ENCODE measurements at regions not wholly inside any gene's neighbourhood (a gene's known extent, or its start where the extent isn't known, plus 50 kb on each side); places are given as distances from the start of the nearest gene placed in this dataset.

DNA sequence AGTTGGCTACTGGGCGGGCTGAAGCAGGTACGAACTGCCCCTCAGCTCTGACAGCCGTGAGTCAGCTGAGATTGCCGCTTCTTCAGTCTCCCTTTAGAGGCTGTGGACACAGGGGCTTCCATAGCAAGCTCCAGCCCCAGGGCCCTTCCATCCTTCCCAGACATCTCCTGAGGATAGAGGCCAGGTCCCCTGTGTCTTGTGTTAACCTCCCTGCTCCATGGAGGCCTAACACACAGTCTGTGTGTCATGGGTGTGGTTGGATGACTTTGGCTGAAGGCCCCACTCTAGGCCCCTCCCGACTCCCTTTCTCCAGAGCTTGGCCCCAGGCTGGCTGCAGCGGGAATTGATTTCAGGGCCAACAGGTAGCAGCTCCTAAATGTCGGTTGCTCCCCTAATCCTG lies 116.1 kb upstream of the TLE3 start:
- ATAC-seq (no peak), DNase-seq (peak in 1 of 6 donors; percentile 36), FAIRE-seq (no peak)
- 90% methylated on average over 7 of the region's 7 CpGs for WGBS, 2 donors
- Histone ChIP-seq H3K9me3 (no peaks in the 10 kb centered on the region), H3K4me1 (no peaks in the 10 kb centered on the region), H3K27me3 (no peaks in the 10 kb centered on the region), H3K36me3 (no peaks in the 10 kb centered on the region), H3K4me3 (no peak overlapping the region), H3K27ac (no peak overlapping the region)
- TF ChIP-seq CTCF (IDR thresholded peaks at IDR 0.05), result no peak
- intact Hi-C loops (cut with DNase I), result no loop called here

GRCh38 chr15:70212963-70213315 lies 115.2 kb upstream of the TLE3 start:
- Histone ChIP-seq H3K27ac (no peak overlapping the region), H3K9me3 (no peaks in the 10 kb centered on the region), H3K4me3 (no peak overlapping the region), H3K36me3 (no peaks in the 10 kb centered on the region), H3K27me3 (no peaks in the 10 kb centered on the region), H3K4me1 (no peaks in the 10 kb centered on the region)
- DNase-seq, result no peak
- no peak for ATAC-seq
- FAIRE-seq, result no peak
- intact Hi-C loops (cut with DNase I), result no loop called here
- TF ChIP-seq CTCF (IDR thresholded peaks at IDR 0.05), result no peak
- WGBS, 2 donors, result 80 to 82% methylated on average over 10 of the region's 10 CpGs

DNA sequence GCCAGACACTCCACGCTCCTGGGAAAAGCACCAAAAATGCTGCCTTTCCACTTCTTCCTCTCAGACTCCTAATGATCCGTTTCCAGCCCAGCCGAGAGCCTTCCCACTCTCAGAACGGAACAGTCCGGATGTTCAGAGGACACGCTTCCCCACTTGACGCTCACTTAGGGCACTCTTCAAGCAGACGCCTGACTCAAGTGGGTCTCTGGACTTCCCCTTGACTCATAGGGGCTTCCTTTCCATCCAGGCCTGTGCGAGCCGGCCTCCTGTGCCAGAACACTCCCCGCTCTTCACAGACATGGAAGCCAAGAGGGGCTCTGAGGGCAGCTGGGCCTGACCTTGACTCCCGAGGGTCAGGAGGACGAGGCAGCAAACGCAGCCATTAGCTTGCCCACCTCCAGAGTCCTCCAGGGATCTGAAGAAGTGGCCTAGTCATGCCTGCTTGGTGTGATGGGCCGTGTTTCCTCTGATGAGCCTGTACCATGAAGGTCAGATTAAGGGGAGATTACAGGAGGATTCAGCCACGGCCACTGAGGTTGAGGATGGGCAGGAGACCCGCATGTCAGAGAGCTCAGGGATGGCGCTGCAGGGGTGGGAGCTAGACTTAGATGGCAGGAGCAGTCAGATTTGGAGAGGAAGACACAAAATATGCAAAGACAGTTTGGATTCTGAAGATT lies 114.7 kb upstream of the TLE3 start:
- no peak for FAIRE-seq
- TF ChIP-seq CTCF (IDR thresholded peaks at IDR 0.05), result no peak
- peak in 1 of 6 donors; percentile 36 for DNase-seq
- H3K9me3 ChIP-seq, result no peaks in the 10 kb centered on the region
- no peaks in the 10 kb centered on the region for H3K27me3 ChIP-seq
- ATAC-seq, result peak in 2 of 4 donors; percentile 14 to 39
- no peak overlapping the region for H3K27ac ChIP-seq
- no peaks in the 10 kb centered on the region for H3K4me1 ChIP-seq
- intact Hi-C loops (cut with DNase I), result no loop called here
- H3K4me3 ChIP-seq, result no peak overlapping the region
- no peaks in the 10 kb centered on the region for H3K36me3 ChIP-seq
- WGBS, 2 donors, result 80 to 84% methylated on average over 18 of the region's 18 CpGs

DNA sequence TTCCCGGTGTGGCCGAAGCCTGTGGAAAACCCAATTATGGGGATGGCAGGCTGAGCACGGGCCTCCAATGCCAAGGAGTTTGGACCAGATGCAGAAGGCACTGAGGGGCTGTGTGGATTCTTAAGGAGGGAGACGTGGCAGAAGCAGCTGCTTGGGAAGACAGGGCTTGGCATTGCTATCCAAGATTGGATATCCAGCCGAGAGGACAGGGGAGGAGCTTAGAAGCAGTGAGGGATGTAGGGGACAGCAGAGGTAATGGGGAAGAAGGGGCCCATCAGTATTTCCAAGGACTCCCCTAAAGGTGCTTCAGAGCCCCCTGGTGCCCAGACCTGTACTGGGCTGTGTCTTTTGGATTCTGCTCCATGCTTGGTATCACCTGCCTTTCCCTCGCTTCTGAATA lies 112.8 kb upstream of the TLE3 start:
- Histone ChIP-seq H3K4me1 (no peaks in the 10 kb centered on the region), H3K4me3 (no peak overlapping the region), H3K9me3 (no peaks in the 10 kb centered on the region), H3K36me3 (no peaks in the 10 kb centered on the region), H3K27ac (no peak overlapping the region), H3K27me3 (no peaks in the 10 kb centered on the region)
- no peak for DNase-seq
- WGBS, 2 donors, result 80 to 85% methylated on average over 6 of the region's 6 CpGs
- no peak for FAIRE-seq
- intact Hi-C loops (cut with DNase I), result no loop called here
- no peak for TF ChIP-seq CTCF (IDR thresholded peaks at IDR 0.05)
- peak in 1 of 4 donors; percentile 45 for ATAC-seq

GRCh38 chr15:70210076-70210475 lies 112.4 kb upstream of the TLE3 start:
- Histone ChIP-seq H3K27ac (no peak overlapping the region), H3K4me1 (no peaks in the 10 kb centered on the region), H3K4me3 (no peak overlapping the region), H3K36me3 (no peaks in the 10 kb centered on the region), H3K9me3 (no peaks in the 10 kb centered on the region), H3K27me3 (no peaks in the 10 kb centered on the region)
- ATAC-seq (no peak), DNase-seq (no peak), FAIRE-seq (no peak)
- no peak for TF ChIP-seq CTCF (IDR thresholded peaks at IDR 0.05)
- intact Hi-C loops (cut with DNase I), result no loop called here
- WGBS, 2 donors, result 84 to 95% methylated on average over 2 of the region's 2 CpGs
